ENCODE measurements at regions not wholly inside any gene's neighbourhood (a gene's known extent, or its start where the extent isn't known, plus 50 kb on each side); places are given as distances from the start of the nearest gene placed in this dataset.

GRCh38 chr21:39097335-39097861, 85.9 kb downstream of the PSMG1 start:
- no peak overlapping the region for H3K4me3 ChIP-seq (ENCODE audit: low read depth, low read length)
- no peak for DNase-seq (ENCODE audit: low read depth)
- TF ChIP-seq CTCF (IDR thresholded peaks at IDR 0.05; ENCODE audit: insufficient read depth, low read depth, low read length, missing control alignments), result no peak

GRCh38 chr21:39096754-39097153, 86.5 kb downstream of the PSMG1 start:
- DNase-seq (ENCODE audit: low read depth), result no peak
- TF ChIP-seq CTCF (IDR thresholded peaks at IDR 0.05; ENCODE audit: insufficient read depth, low read depth, low read length, missing control alignments), result no peak
- H3K4me3 ChIP-seq (ENCODE audit: low read depth, low read length), result no peak overlapping the region

GRCh38 chr21:39095681-39096080, 87.6 kb downstream of the PSMG1 start:
- DNase-seq (ENCODE audit: low read depth), result no peak
- no peak for TF ChIP-seq CTCF (IDR thresholded peaks at IDR 0.05; ENCODE audit: insufficient read depth, low read depth, low read length, missing control alignments)
- no peak overlapping the region for H3K4me3 ChIP-seq (ENCODE audit: low read depth, low read length)

- no peak for DNase-seq (ENCODE audit: low read depth)
- H3K4me3 ChIP-seq (ENCODE audit: low read depth, low read length), result no peak overlapping the region
Measured at GRCh38 chr21:39094847-39095579, 88.2 kb downstream of the PSMG1 start.

GRCh38 chr21:39094087-39094780, 89.0 kb downstream of the PSMG1 start:
- no peak for DNase-seq (ENCODE audit: low read depth)
- no peak for TF ChIP-seq CTCF (IDR thresholded peaks at IDR 0.05; ENCODE audit: insufficient read depth, low read depth, low read length, missing control alignments)
- no peak overlapping the region for H3K4me3 ChIP-seq (ENCODE audit: low read depth, low read length)

More at GRCh38 chr21:39094847-39095579, 88.2 kb downstream of the PSMG1 start:
- TF ChIP-seq CTCF (IDR thresholded peaks at IDR 0.05; ENCODE audit: insufficient read depth, low read depth, low read length, missing control alignments), result no peak

GRCh38 chr21:39093526-39093925, 89.7 kb downstream of the PSMG1 start:
- no peak for TF ChIP-seq CTCF (IDR thresholded peaks at IDR 0.05; ENCODE audit: insufficient read depth, low read depth, low read length, missing control alignments)
- DNase-seq (ENCODE audit: low read depth), result no peak
- no peak overlapping the region for H3K4me3 ChIP-seq (ENCODE audit: low read depth, low read length)

Data from GM12865 (cell line).